Transverse colon (tissue), 3 donors: ENCODE measurements at regions not wholly inside any gene's neighbourhood (a gene's known extent, or its start where the extent isn't known, plus 50 kb on each side); places are given as distances from the start of the nearest gene placed in this dataset.

Experiments
- CTCF ChIP-seq, 5 experiments: fragments of 200-600 bp in 3 of 5; fragments of 450-650 bp in 2 of 5; sonication (generic) in 3 of 5; IDR thresholded peaks; 1 replicate in 2 of 5; 2 replicates in 3 of 5; pipeline ENCODE4 v1.5.1; 2016 to 2017; ENCODE audit warnings: antibody characterized with exemption in 5 of 5, inconsistent platforms in 3 of 5, mild to moderate bottlenecking in 2 of 5, moderate library complexity in 1 of 5
- POLR2A ChIP-seq: fragments of 450-650 bp; IDR thresholded peaks from one replicate; pipeline ENCODE4 v1.6.1; 2016; ENCODE audit warnings: antibody characterized with exemption, mild to moderate bottlenecking, moderate library complexity

- no peak for TF ChIP-seq CTCF (IDR thresholded peaks at IDR 0.05)
- TF ChIP-seq POLR2A = no peak
Measured at GRCh38 chr5:174987443-174988012, 263.1 kb downstream of the MSX2 start.
